HepG2 (cell line): ENCODE measurements at regions not wholly inside any gene's neighbourhood (a gene's known extent, or its start where the extent isn't known, plus 50 kb on each side); places are given as distances from the start of the nearest gene placed in this dataset.

ENCODE experiments used
- ATAC-seq: fragments of 200-7000 bp; cut with Tn5 transposase; 3 replicates; pipeline ENCODE4 v1.9.1; 2020; ENCODE audit warnings: mild to moderate bottlenecking, moderate library complexity
- BruUV-seq: library from RNA; stranded (reverse); fragments of 400-500 nt; replicated peaks from 2 replicates; lab custom pipeline; 2021; lab: Mats Ljungman, UMichigan
- CTCF ChIA-PET: fragments of 300-600 bp; formaldehyde crosslinking; extraction: SDS; loops from one replicate; lab custom pipeline; 2021; ENCODE audit warnings: low total read pairs, inconsistent platforms, low intra/inter-chr PET ratio; lab: Yijun Ruan, JAX
- POLR2A ChIA-PET: fragments of 350-600 bp; sonication (Branson Sonifier 250); formaldehyde crosslinking; loops from one replicate; lab custom pipeline; 2020; ENCODE audit warnings: antibody characterized with exemption, inconsistent platforms; lab: Yijun Ruan, JAX
- DNase-seq: peaks from one replicate; pipeline ENCODE4 v3.0.0-alpha.2; 2015; ENCODE audit warnings: low spot score
- FAIRE-seq: peaks from 3 replicates; lab custom pipeline; 2011; peaks lifted over from hg19 to GRCh38; lab: Jason Lieb, UNC
- H2AFZ ChIP-seq: one replicate; pipeline ENCODE4 v1.6.1; 2011; ENCODE audit warnings: low read length, inconsistent platforms
- H3K27ac ChIP-seq: fragments of 300-600 bp; 3 replicates; pipeline ENCODE4 v1.8.0; 2011; ENCODE audit warnings: mixed run types, mild to moderate bottlenecking, mixed read lengths, low read length, inconsistent platforms; ENCODE audit not compliant: insufficient read depth; ENCODE audit errors: extremely low read length
- H3K27me3 ChIP-seq, 2 experiments: fragments of 200-600 bp in 1 of 2; 2 replicates in 1 of 2; 3 replicates in 1 of 2; pipeline versions ENCODE4 v1.6.0 to v1.8.0; 2011; ENCODE audit warnings: low read length in 2 of 2, mild to moderate bottlenecking in 2 of 2, moderate library complexity in 2 of 2, inconsistent platforms in 1 of 2; ENCODE audit not compliant: insufficient read depth in 2 of 2, control insufficient read depth in 1 of 2
- H3K36me3 ChIP-seq, 2 experiments: fragments of 200-600 bp in 1 of 2; replicated peaks in 1 of 2; 2 replicates in 1 of 2; 3 replicates in 1 of 2; pipeline versions ENCODE4 v1.5.1 to v1.8.0; 2011; ENCODE audit warnings: low read length in 2 of 2, inconsistent platforms in 1 of 2; ENCODE audit not compliant: insufficient read depth in 2 of 2, control insufficient read depth in 1 of 2
- H3K4me1 ChIP-seq: 2 replicates; pipeline ENCODE4 v1.5.1; 2012; ENCODE audit warnings: low read length, inconsistent platforms; ENCODE audit not compliant: insufficient read depth
- H3K4me2 ChIP-seq: 2 replicates; pipeline ENCODE4 v1.6.0; 2011; ENCODE audit warnings: low read depth, low read length, inconsistent platforms
- H3K4me3 ChIP-seq, 3 experiments: fragments of 200-600 bp in 1 of 3; sonication (generic), shearing (Covaris generic) in 1 of 3; replicated peaks in 1 of 3; 2 replicates each; pipeline ENCODE4 v1.5.1; 2011 to 2016; ENCODE audit warnings: low read length in 3 of 3, inconsistent platforms in 2 of 3, low read depth in 2 of 3, mild to moderate bottlenecking in 2 of 3, control low read depth in 1 of 3, mixed read lengths in 1 of 3; ENCODE audit not compliant: insufficient read depth in 1 of 3
- H3K79me2 ChIP-seq: one replicate; pipeline ENCODE4 v1.6.1; 2011; ENCODE audit warnings: low read length, inconsistent platforms; ENCODE audit not compliant: insufficient read depth
- H3K9ac ChIP-seq: 2 replicates; pipeline ENCODE4 v1.6.0; 2011; ENCODE audit warnings: mild to moderate bottlenecking, low read depth, low read length, inconsistent platforms; ENCODE audit not compliant: insufficient read depth
- H3K9me3 ChIP-seq: 2 replicates; pipeline ENCODE4 v1.5.1; 2012; ENCODE audit warnings: mild to moderate bottlenecking, low read length
- H4K20me1 ChIP-seq: 2 replicates; pipeline ENCODE4 v1.6.0; 2011; ENCODE audit warnings: inconsistent platforms, mild to moderate bottlenecking, low read length, moderate library complexity; ENCODE audit not compliant: insufficient read depth
- ARID3A ChIP-seq: IDR thresholded peaks from 2 replicates; pipeline ENCODE4 v1.6.1; 2012; ENCODE audit warnings: low read depth, low read length, improper control_type of control experiment
- DNMT1 ChIP-seq: sonication (generic); formaldehyde crosslinking; IDR thresholded peaks from 2 replicates; pipeline ENCODE4 v1.5.1; 2020; ENCODE audit warnings: mild to moderate bottlenecking, missing genetic modification reagents
- FOXA1 ChIP-seq, 2 experiments: fragments of 450-650 bp in 1 of 2; sonication (generic) in 1 of 2; formaldehyde crosslinking in 1 of 2; IDR thresholded peaks; 2 replicates each; pipeline versions ENCODE4 v1.4.0 to v1.6.1; 2016 to 2020; ENCODE audit warnings: missing genetic modification reagents in 1 of 2
- GATA4 ChIP-seq: sonication (generic); IDR thresholded peaks from 2 replicates; pipeline ENCODE4 v1.6.1; 2016; ENCODE audit warnings: antibody characterized with exemption, low read depth, borderline replicate concordance
- GMEB1 ChIP-seq: sonication (generic); formaldehyde crosslinking; IDR thresholded peaks from 2 replicates; pipeline ENCODE4 v1.5.1; 2020; ENCODE audit warnings: missing genetic modification reagents, mild to moderate bottlenecking, borderline replicate concordance
- HNF4A ChIP-seq: sonication (generic); formaldehyde crosslinking; IDR thresholded peaks from 2 replicates; pipeline ENCODE4 v1.4.0; 2020; ENCODE audit warnings: missing genetic modification reagents
- HOXA5 ChIP-seq: sonication (generic); formaldehyde crosslinking; IDR thresholded peaks from 2 replicates; pipeline ENCODE4 v1.4.0; 2020; ENCODE audit warnings: missing genetic modification reagents
- JUNB ChIP-seq: sonication (generic); formaldehyde crosslinking; IDR thresholded peaks from 2 replicates; pipeline ENCODE4 v1.8.0; 2022; ENCODE audit warnings: missing genetic modification reagents, mild to moderate bottlenecking, borderline replicate concordance
- KLF12 ChIP-seq: sonication (generic); formaldehyde crosslinking; IDR thresholded peaks from 2 replicates; pipeline ENCODE4 v1.4.0; 2020; ENCODE audit warnings: missing genetic modification reagents, borderline replicate concordance
- KLF6 ChIP-seq: IDR thresholded peaks from 2 replicates; pipeline ENCODE4 v1.8.0; 2016; ENCODE audit warnings: missing biosample characterization, missing genetic modification reagents
- KMT2A ChIP-seq: sonication (generic); formaldehyde crosslinking; IDR thresholded peaks from 2 replicates; pipeline ENCODE4 v1.4.0; 2020; ENCODE audit warnings: missing genetic modification reagents
- MIXL1 ChIP-seq: IDR thresholded peaks from 2 replicates; pipeline ENCODE4 v1.6.1; 2016
- SNAPC2 ChIP-seq: sonication (generic); formaldehyde crosslinking; IDR thresholded peaks from 2 replicates; pipeline ENCODE4 v1.8.1; 2022; ENCODE audit warnings: mild to moderate bottlenecking, missing genetic modification reagents
- TMF1 ChIP-seq: sonication (generic); formaldehyde crosslinking; IDR thresholded peaks from 2 replicates; pipeline ENCODE4 v1.8.1; 2022; ENCODE audit warnings: low read depth, missing genetic modification reagents
- ZBTB42 ChIP-seq: sonication (generic); formaldehyde crosslinking; IDR thresholded peaks from 2 replicates; pipeline ENCODE4 v1.5.0; 2020; ENCODE audit warnings: mild to moderate bottlenecking, missing genetic modification reagents
- ZNF441 ChIP-seq: sonication (generic); formaldehyde crosslinking; IDR thresholded peaks from 2 replicates; pipeline ENCODE4 v1.7.0; 2021; ENCODE audit warnings: missing genetic modification reagents, borderline replicate concordance
- ZNF75D ChIP-seq: sonication (generic); formaldehyde crosslinking; IDR thresholded peaks from 2 replicates; pipeline ENCODE4 v1.8.1; 2023; ENCODE audit warnings: missing genetic modification reagents, mild to moderate bottlenecking, borderline replicate concordance
- ZNF777 ChIP-seq: sonication (generic); formaldehyde crosslinking; IDR thresholded peaks from 2 replicates; pipeline ENCODE4 v1.4.0; 2020; ENCODE audit warnings: missing genetic modification reagents
- ZNF800 ChIP-seq: sonication (generic); formaldehyde crosslinking; IDR thresholded peaks from 2 replicates; pipeline ENCODE4 v1.4.0; 2020; ENCODE audit warnings: missing genetic modification reagents
- WGBS: methylation state at CpG from one replicate; pipeline ENCODE4 v1.1.6; 2017; ENCODE audit warnings: low lambda C conversion rate; 5-methylcytosine and 5-hydroxymethylcytosine counted together
- in situ Hi-C: cut with HindIII; loops from 2 replicates; pipeline ENCODE4 v1.10.0; 2017; ENCODE audit warnings: low pct_unique_long_range_greater_than_20kb; ENCODE audit not compliant: extremely low pct_ligation_motif_present
- intact Hi-C: fragments of 100-400 bp; cut with micrococcal nuclease; formaldehyde crosslinking; loops from one replicate; pipeline ENCODE4 v1.10.0; 2022; ENCODE audit not compliant: unreplicated experiment

- Histone ChIP-seq H3K4me1 (no peaks in the 10 kb centered on the region), H3K79me2 (no peaks in the 10 kb centered on the region), H3K9me3 (no peaks in the 10 kb centered on the region), H4K20me1 (no peaks in the 10 kb centered on the region), H2AFZ (no peak overlapping the region), H3K36me3 (no peaks in the 10 kb centered on the region), H3K9ac (no peak overlapping the region), H3K27ac (no peak overlapping the region), H3K4me3 (no peak overlapping the region), H3K4me2 (no peak overlapping the region), H3K27me3 (peaks cover 0 to 9% of the 10 kb centered on the region in 2 experiments; a peak in 2 of 5 replicates)
- no peak for TF ChIP-seq ZNF75D
- TF ChIP-seq JUNB (CRISPR knock-in tag) = no peak
- no peak for TF ChIP-seq MIXL1 (CRISPR knock-in tag)
- TF ChIP-seq KMT2A (CRISPR knock-in tag) = no peak
- TF ChIP-seq GATA4 = no peak
- no peak for TF ChIP-seq TMF1 (CRISPR knock-in tag)
- TF ChIP-seq FOXA1 (IDR thresholded peaks at IDR 0.05) = no peak
- no peak for TF ChIP-seq FOXA1 (CRISPR knock-in tag; IDR thresholded peaks at IDR 0.05)
- TF ChIP-seq KLF6 (CRISPR knock-in tag) = no peak
- TF ChIP-seq ZBTB42 (CRISPR knock-in tag) = no peak
- no peak for TF ChIP-seq ZNF800 (CRISPR knock-in tag)
- no peak for TF ChIP-seq HNF4A (CRISPR knock-in tag)
- TF ChIP-seq DNMT1 (CRISPR knock-in tag) = no peak
- TF ChIP-seq ZNF441 (CRISPR knock-in tag) = no peak
- TF ChIP-seq GMEB1 (CRISPR knock-in tag) = no peak
- TF ChIP-seq KLF12 (CRISPR knock-in tag) = no peak
- TF ChIP-seq HOXA5 (CRISPR knock-in tag) = no peak
- TF ChIP-seq ARID3A = no peak
- no peak for TF ChIP-seq ZNF777 (CRISPR knock-in tag)
- TF ChIP-seq SNAPC2 (CRISPR knock-in tag) = no peak
- ChIA-PET CTCF (no interaction called here), POLR2A (no interaction called here)
- WGBS = 1% methylated on average over 4 of the region's 4 CpGs
- FAIRE-seq (no peak), ATAC-seq (no peak), DNase-seq (no peak)
- BruUV-seq = no TSS peak
- intact Hi-C loops (no loop called here), in situ Hi-C loops (loop anchor here (10.0 kb wide), 1 partner anchor 64 kb away; no protein-coding TSS in a partner anchor)
Measured at GRCh38 chr9:19620326-19620725, 168.5 kb downstream of the SLC24A2 start.
